HL-60 (cell line): ENCODE measurements at regions not wholly inside any gene's neighbourhood (a gene's known extent, or its start where the extent isn't known, plus 50 kb on each side); places are given as distances from the start of the nearest gene placed in this dataset.

ENCODE experiments used
- DNase-seq, 2 experiments: peaks; one replicate each; pipeline ENCODE4 v3.0.0-alpha.2; 2010 to 2020; ENCODE audit warnings: low read depth in 1 of 2, low spot score in 1 of 2
- H3K27ac ChIP-seq: fragments of 250-450 bp; sonication (Bioruptor Pico); replicated peaks from 2 replicates; pipeline ENCODE4 v1.5.1; 2020; ENCODE audit warnings: mild to moderate bottlenecking, moderate library complexity
- H3K27me3 ChIP-seq: fragments of 250-450 bp; sonication (Bioruptor Pico); 2 replicates; pipeline ENCODE4 v1.5.1; 2021; ENCODE audit warnings: mild to moderate bottlenecking, moderate library complexity; ENCODE audit not compliant: insufficient read depth, poor library complexity, severe bottlenecking
- H3K4me3 ChIP-seq: replicated peaks from 2 replicates; pipeline ENCODE4 v1.5.1; 2011; ENCODE audit warnings: mild to moderate bottlenecking, control low read depth, low read length; ENCODE audit not compliant: insufficient read depth
- GABPA ChIP-seq: IDR thresholded peaks from 2 replicates; pipeline ENCODE4 v1.6.1; 2012; ENCODE audit warnings: low read depth
- POLR2AphosphoS5 ChIP-seq: IDR thresholded peaks from 2 replicates; pipeline ENCODE4 v1.6.1; 2012; ENCODE audit warnings: low read depth
- SPI1 ChIP-seq: IDR thresholded peaks from 2 replicates; pipeline ENCODE4 v1.6.1; 2012; ENCODE audit warnings: low read depth, mild to moderate bottlenecking, borderline replicate concordance
- TF ChIP-seq, protein P1 (sequence below): IDR thresholded peaks from one replicate; pipeline ENCODE4 v1.5.1; 2011; ENCODE audit warnings: low read length, control low read depth, inconsistent platforms; ENCODE audit not compliant: insufficient read depth
- TF ChIP-seq, protein P2 (sequence below): IDR thresholded peaks from 2 replicates; pipeline ENCODE4 v1.6.1; 2012; ENCODE audit warnings: low read depth; ENCODE audit not compliant: insufficient replicate concordance

DNA sequence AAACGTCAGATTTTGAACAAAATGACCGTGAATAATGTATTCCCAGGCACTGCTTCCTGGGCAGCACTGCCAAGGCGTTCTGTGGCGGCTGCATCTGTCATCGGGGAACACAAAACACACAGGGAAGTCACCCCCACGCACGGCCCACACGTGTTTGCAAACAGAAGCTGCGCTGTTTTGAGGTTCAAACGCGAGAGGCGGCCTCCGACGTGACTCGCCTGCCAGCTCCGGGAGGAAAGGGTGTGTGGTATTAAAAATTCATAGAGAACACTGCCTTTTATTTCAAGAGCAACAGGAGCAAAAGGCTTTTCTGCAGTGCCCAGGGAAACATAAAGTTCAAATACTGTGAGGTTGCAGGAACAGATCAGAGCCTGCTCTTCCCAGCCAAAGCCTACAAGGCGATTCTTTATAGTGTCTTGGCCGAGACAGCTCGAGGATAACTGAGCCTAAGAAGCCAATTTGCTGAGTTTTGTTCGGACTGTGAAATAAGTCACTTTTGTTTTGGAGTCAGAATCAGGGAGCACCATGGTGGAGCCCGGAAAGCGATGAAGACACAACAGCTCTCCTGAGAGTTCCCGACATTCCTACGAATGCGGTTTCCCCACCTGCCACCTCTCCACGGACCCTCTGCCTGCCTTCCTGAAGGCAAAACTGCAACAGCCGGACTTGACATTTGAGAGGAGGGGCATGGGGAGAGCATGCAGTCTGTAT lies 115.3 kb upstream of the IRX2 start:
- Histone ChIP-seq H3K27me3 (no peaks in the 10 kb centered on the region), H3K4me3 (no peak overlapping the region), H3K27ac (no peak overlapping the region)
- TF ChIP-seq SPI1: no peak
- TF ChIP-seq GABPA: no peak
- TF ChIP-seq, protein P1, sequence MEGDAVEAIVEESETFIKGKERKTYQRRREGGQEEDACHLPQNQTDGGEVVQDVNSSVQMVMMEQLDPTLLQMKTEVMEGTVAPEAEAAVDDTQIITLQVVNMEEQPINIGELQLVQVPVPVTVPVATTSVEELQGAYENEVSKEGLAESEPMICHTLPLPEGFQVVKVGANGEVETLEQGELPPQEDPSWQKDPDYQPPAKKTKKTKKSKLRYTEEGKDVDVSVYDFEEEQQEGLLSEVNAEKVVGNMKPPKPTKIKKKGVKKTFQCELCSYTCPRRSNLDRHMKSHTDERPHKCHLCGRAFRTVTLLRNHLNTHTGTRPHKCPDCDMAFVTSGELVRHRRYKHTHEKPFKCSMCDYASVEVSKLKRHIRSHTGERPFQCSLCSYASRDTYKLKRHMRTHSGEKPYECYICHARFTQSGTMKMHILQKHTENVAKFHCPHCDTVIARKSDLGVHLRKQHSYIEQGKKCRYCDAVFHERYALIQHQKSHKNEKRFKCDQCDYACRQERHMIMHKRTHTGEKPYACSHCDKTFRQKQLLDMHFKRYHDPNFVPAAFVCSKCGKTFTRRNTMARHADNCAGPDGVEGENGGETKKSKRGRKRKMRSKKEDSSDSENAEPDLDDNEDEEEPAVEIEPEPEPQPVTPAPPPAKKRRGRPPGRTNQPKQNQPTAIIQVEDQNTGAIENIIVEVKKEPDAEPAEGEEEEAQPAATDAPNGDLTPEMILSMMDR: no peak
- TF ChIP-seq POLR2AphosphoS5: no peak
- TF ChIP-seq, protein P2, sequence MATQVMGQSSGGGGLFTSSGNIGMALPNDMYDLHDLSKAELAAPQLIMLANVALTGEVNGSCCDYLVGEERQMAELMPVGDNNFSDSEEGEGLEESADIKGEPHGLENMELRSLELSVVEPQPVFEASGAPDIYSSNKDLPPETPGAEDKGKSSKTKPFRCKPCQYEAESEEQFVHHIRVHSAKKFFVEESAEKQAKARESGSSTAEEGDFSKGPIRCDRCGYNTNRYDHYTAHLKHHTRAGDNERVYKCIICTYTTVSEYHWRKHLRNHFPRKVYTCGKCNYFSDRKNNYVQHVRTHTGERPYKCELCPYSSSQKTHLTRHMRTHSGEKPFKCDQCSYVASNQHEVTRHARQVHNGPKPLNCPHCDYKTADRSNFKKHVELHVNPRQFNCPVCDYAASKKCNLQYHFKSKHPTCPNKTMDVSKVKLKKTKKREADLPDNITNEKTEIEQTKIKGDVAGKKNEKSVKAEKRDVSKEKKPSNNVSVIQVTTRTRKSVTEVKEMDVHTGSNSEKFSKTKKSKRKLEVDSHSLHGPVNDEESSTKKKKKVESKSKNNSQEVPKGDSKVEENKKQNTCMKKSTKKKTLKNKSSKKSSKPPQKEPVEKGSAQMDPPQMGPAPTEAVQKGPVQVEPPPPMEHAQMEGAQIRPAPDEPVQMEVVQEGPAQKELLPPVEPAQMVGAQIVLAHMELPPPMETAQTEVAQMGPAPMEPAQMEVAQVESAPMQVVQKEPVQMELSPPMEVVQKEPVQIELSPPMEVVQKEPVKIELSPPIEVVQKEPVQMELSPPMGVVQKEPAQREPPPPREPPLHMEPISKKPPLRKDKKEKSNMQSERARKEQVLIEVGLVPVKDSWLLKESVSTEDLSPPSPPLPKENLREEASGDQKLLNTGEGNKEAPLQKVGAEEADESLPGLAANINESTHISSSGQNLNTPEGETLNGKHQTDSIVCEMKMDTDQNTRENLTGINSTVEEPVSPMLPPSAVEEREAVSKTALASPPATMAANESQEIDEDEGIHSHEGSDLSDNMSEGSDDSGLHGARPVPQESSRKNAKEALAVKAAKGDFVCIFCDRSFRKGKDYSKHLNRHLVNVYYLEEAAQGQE: no peak
- no peak for DNase-seq

DNA sequence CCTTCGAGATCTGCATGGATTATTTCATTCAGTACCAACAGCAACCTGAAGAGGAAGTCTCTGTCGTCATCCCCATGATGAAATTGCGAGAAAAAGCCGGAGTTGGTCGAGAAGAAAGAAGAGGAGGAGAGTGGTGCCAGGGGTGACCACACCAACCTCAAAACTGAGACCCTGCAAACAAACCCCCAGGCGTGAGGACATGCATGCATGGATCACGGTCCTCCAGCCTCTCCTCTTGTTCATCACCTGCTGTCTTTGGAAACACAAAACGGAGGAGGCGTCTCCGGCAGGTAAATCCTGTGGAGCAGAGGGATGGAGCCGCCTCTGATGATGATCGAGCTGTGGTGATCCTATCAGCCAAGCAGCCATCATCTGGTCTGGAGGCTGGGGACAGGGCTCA lies 114.4 kb upstream of the IRX2 start:
- no peaks in the 10 kb centered on the region for H3K27me3 ChIP-seq

DNA sequence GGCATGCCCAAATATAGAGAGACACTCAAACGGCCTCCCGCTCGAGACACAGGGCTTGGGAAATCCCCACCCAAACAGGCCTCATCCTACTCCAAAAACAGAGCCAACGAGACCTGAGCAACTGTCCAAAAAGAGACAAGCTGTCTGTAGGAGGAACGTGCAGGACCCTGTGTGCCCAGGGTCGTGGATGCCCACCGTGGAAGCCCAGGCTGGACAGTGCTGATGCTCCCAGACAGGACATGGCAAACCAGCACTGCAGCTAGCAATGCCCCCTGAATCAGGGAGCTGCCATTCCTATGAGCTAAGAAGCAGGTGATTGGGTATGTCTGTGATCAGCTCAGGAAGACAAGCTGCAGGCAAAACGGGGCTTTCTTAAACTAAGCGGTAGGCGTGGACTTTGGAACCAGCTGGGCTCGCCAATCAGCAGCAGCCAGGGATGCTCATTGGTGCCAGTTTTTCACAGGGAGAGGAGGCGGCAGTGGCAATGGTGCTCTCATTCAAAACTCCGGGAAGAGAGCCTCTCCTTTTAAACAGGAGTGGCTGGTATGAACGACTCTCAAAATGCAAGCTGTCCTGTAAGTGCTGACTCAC lies 113.1 kb upstream of the IRX2 start:
- no peak for DNase-seq
- Histone ChIP-seq H3K27ac (no peak overlapping the region), H3K4me3 (no peak overlapping the region), H3K27me3 (no peaks in the 10 kb centered on the region)
- TF ChIP-seq GABPA (no peak), SPI1 (no peak)

More for the DNA sequence above, 114.4 kb upstream of the IRX2 start:
- DNase-seq: no peak
- TF ChIP-seq, protein P2: no peak
- no peak for TF ChIP-seq POLR2AphosphoS5
- TF ChIP-seq GABPA: no peak
- TF ChIP-seq SPI1: no peak
- TF ChIP-seq, protein P1: no peak
- Histone ChIP-seq H3K4me3 (no peak overlapping the region), H3K27ac (no peak overlapping the region)

DNA sequence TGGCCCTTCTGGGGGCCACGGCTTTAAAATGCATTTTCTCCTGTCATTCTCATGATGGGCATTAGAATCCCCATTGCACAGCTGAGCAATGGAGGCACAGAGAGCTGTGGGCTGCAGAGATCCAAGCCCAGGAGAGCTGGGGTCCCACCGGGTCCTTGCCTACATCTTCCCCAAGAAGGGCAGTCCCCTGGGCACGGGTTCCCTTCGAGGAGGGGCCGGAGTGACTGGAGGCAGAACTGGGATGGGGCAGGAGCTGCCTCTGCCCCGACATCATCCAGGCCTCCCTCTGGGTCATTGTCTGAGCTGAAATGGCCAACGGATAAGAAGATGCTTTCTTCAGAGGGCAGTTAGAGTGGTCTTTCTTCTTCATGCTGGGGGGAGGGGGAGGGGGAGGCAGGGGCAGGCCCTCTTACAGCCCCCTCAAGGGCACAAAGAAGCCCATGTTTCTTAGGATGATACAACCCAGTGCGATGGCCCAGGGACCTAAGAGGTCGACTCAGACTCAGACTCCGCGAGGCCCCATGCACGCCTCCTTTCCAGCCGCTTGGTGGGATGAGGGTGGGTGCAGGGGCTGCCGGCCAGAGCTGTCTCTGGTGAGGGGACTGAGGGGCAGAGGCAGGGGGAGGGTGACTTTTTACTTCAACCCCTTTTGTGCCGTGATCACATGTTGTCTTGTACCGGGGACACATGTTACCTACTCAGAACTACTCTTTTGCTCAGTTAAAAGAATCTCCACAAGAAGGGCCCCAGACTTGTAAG lies 112.4 kb upstream of the IRX2 start:
- no peak for DNase-seq
- TF ChIP-seq POLR2AphosphoS5 (no peak), SPI1 (no peak)
- no peak overlapping the region for H3K4me3 ChIP-seq
- no peaks in the 10 kb centered on the region for H3K27me3 ChIP-seq
- no peak overlapping the region for H3K27ac ChIP-seq
